Parathyroid adenoma (tissue), 2 donors: ENCODE measurements at regions not wholly inside any gene's neighbourhood (a gene's known extent, or its start where the extent isn't known, plus 50 kb on each side); places are given as distances from the start of the nearest gene placed in this dataset.
"Not testable (repeated sequence)": the region's sequence is repeated elsewhere in the genome, so short reads cannot be mapped to it uniquely, and the experiment has no call there.

Experiments
- H2AFZ ChIP-seq: fragments of 300-600 bp; sonication (generic); one replicate; pipeline ENCODE4 v1.7.0; 2017; ENCODE audit warnings: antibody characterized with exemption, mild to moderate bottlenecking
- H3K27ac ChIP-seq: fragments of 300-600 bp; sonication (generic); one replicate; pipeline ENCODE4 v1.7.0; 2017
- H3K27me3 ChIP-seq: fragments of 300-600 bp; sonication (generic); one replicate; pipeline ENCODE4 v1.7.0; 2017; ENCODE audit warnings: low read length; ENCODE audit not compliant: control insufficient read depth, insufficient read depth
- H3K36me3 ChIP-seq: fragments of 300-600 bp; sonication (generic); one replicate; pipeline ENCODE4 v1.7.0; 2017; ENCODE audit warnings: low read length; ENCODE audit not compliant: control insufficient read depth, insufficient read depth
- H3K4me1 ChIP-seq: fragments of 300-600 bp; sonication (generic); one replicate; pipeline ENCODE4 v1.7.0; 2017; ENCODE audit warnings: control low read depth
- H3K4me2 ChIP-seq: fragments of 300-600 bp; sonication (generic); one replicate; pipeline ENCODE4 v1.7.0; 2017; ENCODE audit warnings: low read length
- H3K4me3 ChIP-seq: fragments of 300-600 bp; sonication (generic); one replicate; pipeline ENCODE4 v1.7.0; 2017; ENCODE audit warnings: low read depth, low read length
- H3K79me2 ChIP-seq: fragments of 300-600 bp; sonication (generic); one replicate; pipeline ENCODE4 v1.7.0; 2017; ENCODE audit warnings: control low read depth
- H3K9ac ChIP-seq: fragments of 300-600 bp; sonication (generic); one replicate; pipeline ENCODE4 v1.7.0; 2017; ENCODE audit warnings: mild to moderate bottlenecking
- H3K9me3 ChIP-seq: fragments of 300-600 bp; sonication (generic); one replicate; pipeline ENCODE4 v1.7.0; 2017; ENCODE audit warnings: low read length; ENCODE audit not compliant: control insufficient read depth
- CTCF ChIP-seq: fragments of 300-600 bp; sonication (generic); IDR thresholded peaks from one replicate; pipeline ENCODE4 v1.7.0; 2017; ENCODE audit warnings: antibody characterized with exemption, mild to moderate bottlenecking
- donor health status: primary hyperparathyroidism.

GRCh38 chr18:45343365-45343764 is 271.9 kb upstream of the SLC14A2 start:
- no peak overlapping the region for H3K4me2 ChIP-seq
- no peaks in the 10 kb centered on the region for H3K36me3 ChIP-seq
- H3K79me2 ChIP-seq = no peaks in the 10 kb centered on the region
- H3K9me3 ChIP-seq = no peaks in the 10 kb centered on the region
- TF ChIP-seq CTCF = no peak
- no peak overlapping the region for H2AFZ ChIP-seq
- no peak overlapping the region for H3K27ac ChIP-seq
- H3K4me3 ChIP-seq = no peak overlapping the region
- no peak overlapping the region for H3K9ac ChIP-seq
- peaks cover 20% of the 10 kb centered on the region for H3K4me1 ChIP-seq
- no peaks in the 10 kb centered on the region for H3K27me3 ChIP-seq

GRCh38 chr18:45344680-45345079 is 270.6 kb upstream of the SLC14A2 start:
- not testable (repeated sequence) for H3K9ac ChIP-seq, H3K4me3 ChIP-seq, H3K79me2 ChIP-seq, H3K36me3 ChIP-seq, H3K27me3 ChIP-seq, H3K4me2 ChIP-seq, H3K9me3 ChIP-seq, H2AFZ ChIP-seq, H3K27ac ChIP-seq
- H3K4me1 ChIP-seq = peaks cover 20% of the 10 kb centered on the region

- Histone ChIP-seq H3K4me1 (peaks cover 2% of the 10 kb centered on the region), H3K4me3 (no peak overlapping the region), H3K4me2 (no peak overlapping the region), H3K79me2 (no peaks in the 10 kb centered on the region), H2AFZ (no peak overlapping the region), H3K9ac (no peak overlapping the region), H3K36me3 (no peaks in the 10 kb centered on the region), H3K9me3 (no peaks in the 10 kb centered on the region), H3K27ac (no peak overlapping the region), H3K27me3 (no peaks in the 10 kb centered on the region)
- TF ChIP-seq CTCF = no peak
Observed at GRCh38 chr18:45349019-45349418, 266.3 kb upstream of the SLC14A2 start.

- Histone ChIP-seq H3K4me2 (no peak overlapping the region), H3K9ac (no peak overlapping the region), H3K27me3 (no peaks in the 10 kb centered on the region), H3K9me3 (no peaks in the 10 kb centered on the region), H2AFZ (no peak overlapping the region), H3K36me3 (no peaks in the 10 kb centered on the region), H3K4me1 (peaks cover 2% of the 10 kb centered on the region), H3K27ac (no peak overlapping the region), H3K4me3 (no peak overlapping the region), H3K79me2 (no peaks in the 10 kb centered on the region)
- no peak for TF ChIP-seq CTCF
Observed at GRCh38 chr18:45349467-45349866, 265.8 kb upstream of the SLC14A2 start.

GRCh38 chr18:45350404-45351156 is 264.7 kb upstream of the SLC14A2 start:
- no peak overlapping the region for H3K27ac ChIP-seq
- H3K4me2 ChIP-seq = no peak overlapping the region
- no peak overlapping the region for H3K4me3 ChIP-seq
- no peak overlapping the region for H2AFZ ChIP-seq
- H3K9me3 ChIP-seq = no peaks in the 10 kb centered on the region
- TF ChIP-seq CTCF = no peak
- no peaks in the 10 kb centered on the region for H3K79me2 ChIP-seq
- peaks cover 2% of the 10 kb centered on the region for H3K4me1 ChIP-seq
- no peak overlapping the region for H3K9ac ChIP-seq
- H3K27me3 ChIP-seq = no peaks in the 10 kb centered on the region
- H3K36me3 ChIP-seq = no peaks in the 10 kb centered on the region
